WTC11 (cell line): ENCODE measurements at regions not wholly inside any gene's neighbourhood (a gene's known extent, or its start where the extent isn't known, plus 50 kb on each side); places are given as distances from the start of the nearest gene placed in this dataset.

Source experiments
- ATAC-seq: fragments of 200-7000 bp; cut with Tn5 transposase; 2 replicates; pipeline ENCODE4 v1.10.0; 2021; ENCODE audit warnings: mild to moderate bottlenecking, moderate library complexity
- CTCF ChIA-PET: fragments of 300-600 bp; sonication (Branson Sonifier 250); formaldehyde crosslinking; loops from one replicate; lab custom pipeline; 2021; ENCODE audit warnings: antibody characterized with exemption; lab: Charles Lee
- POLR2A ChIA-PET: fragments of 350-600 bp; sonication (Branson Sonifier 250); formaldehyde crosslinking; loops from one replicate; lab custom pipeline; 2021; ENCODE audit warnings: antibody characterized with exemption; lab: Charles Lee
- DNase-seq: peaks from one replicate; pipeline ENCODE4 v3.0.0; 2021; ENCODE audit warnings: low spot score
- H3K27ac Mint-ChIP-seq: 2 replicates; pipeline ENCODE4 v1.8.0; 2021; ENCODE audit warnings: mixed read lengths
- H3K27me3 Mint-ChIP-seq: 2 replicates; pipeline ENCODE4 v1.8.0; 2021; ENCODE audit warnings: low read depth, mild to moderate bottlenecking, moderate library complexity, mixed read lengths
- H3K36me3 Mint-ChIP-seq: 2 replicates; pipeline ENCODE4 v1.8.0; 2021; ENCODE audit warnings: mixed read lengths
- H3K4me1 Mint-ChIP-seq: 2 replicates; pipeline ENCODE4 v1.8.0; 2022; ENCODE audit warnings: mixed read lengths
- H3K4me3 Mint-ChIP-seq: 2 replicates; pipeline ENCODE4 v1.8.0; 2021; ENCODE audit warnings: mild to moderate bottlenecking, moderate library complexity, mixed read lengths
- H3K9me3 Mint-ChIP-seq: 2 replicates; pipeline ENCODE4 v1.8.0; 2021; ENCODE audit warnings: mixed read lengths
- CBFB ChIP-seq: sonication (generic); formaldehyde crosslinking; IDR thresholded peaks from 2 replicates; pipeline ENCODE4 v1.8.1; 2022; ENCODE audit warnings: mild to moderate bottlenecking, low read depth, missing genetic modification reagents
- ESRRA ChIP-seq: sonication (generic); formaldehyde crosslinking; IDR thresholded peaks from 2 replicates; pipeline ENCODE4 v1.8.1; 2022; ENCODE audit warnings: mild to moderate bottlenecking, missing genetic modification reagents, borderline replicate concordance
- FOXJ3 ChIP-seq: sonication (generic); formaldehyde crosslinking; IDR thresholded peaks from 2 replicates; pipeline ENCODE4 v1.9.0; 2021; ENCODE audit warnings: missing genetic modification reagents, mild to moderate bottlenecking, borderline replicate concordance
- JUN ChIP-seq: sonication (generic); formaldehyde crosslinking; IDR thresholded peaks from 2 replicates; pipeline ENCODE4 v1.8.0; 2023; ENCODE audit warnings: mild to moderate bottlenecking, missing genetic modification reagents
- MXD4 ChIP-seq: fragments of 250-450 bp; sonication (Bioruptor Pico); IDR thresholded peaks from 2 replicates; pipeline ENCODE4 v1.8.0; 2021; ENCODE audit warnings: mild to moderate bottlenecking, moderate library complexity, borderline replicate concordance
- MYBL2 ChIP-seq: sonication (generic); formaldehyde crosslinking; IDR thresholded peaks from 2 replicates; pipeline ENCODE4 v1.8.1; 2023; ENCODE audit warnings: mild to moderate bottlenecking, moderate library complexity, missing genetic modification reagents
- NFYB ChIP-seq: sonication (generic); formaldehyde crosslinking; conservative IDR thresholded peaks from 2 replicates; pipeline ENCODE4 v1.8.0; 2022; ENCODE audit warnings: low read depth, missing genetic modification reagents
- NR3C1 ChIP-seq: sonication (generic); formaldehyde crosslinking; conservative IDR thresholded peaks from 2 replicates; pipeline ENCODE4 v1.8.1; 2023; ENCODE audit warnings: low read depth, mild to moderate bottlenecking, missing genetic modification reagents
- OVOL2 ChIP-seq: fragments of 250-450 bp; sonication (Bioruptor Pico); IDR thresholded peaks from 2 replicates; pipeline ENCODE4 v1.9.0; 2021; ENCODE audit warnings: mild to moderate bottlenecking, borderline replicate concordance
- SOX15 ChIP-seq: fragments of 250-450 bp; sonication (Bioruptor Pico); IDR thresholded peaks from 2 replicates; pipeline ENCODE4 v1.9.0; 2021; ENCODE audit warnings: mild to moderate bottlenecking
- TCF7 ChIP-seq: sonication (generic); formaldehyde crosslinking; IDR thresholded peaks from 2 replicates; pipeline ENCODE4 v1.8.0; 2022; ENCODE audit warnings: mild to moderate bottlenecking, low read depth, missing genetic modification reagents, moderate library complexity
- ZNF219 ChIP-seq: sonication (generic); formaldehyde crosslinking; IDR thresholded peaks from 2 replicates; pipeline ENCODE4 v1.8.0; 2023; ENCODE audit warnings: missing genetic modification reagents, mild to moderate bottlenecking, borderline replicate concordance
- ZNF317 ChIP-seq: sonication (generic); formaldehyde crosslinking; IDR thresholded peaks from 2 replicates; pipeline ENCODE4 v1.8.1; 2023; ENCODE audit warnings: low read depth, mild to moderate bottlenecking, moderate library complexity, missing genetic modification reagents, borderline replicate concordance
- ZNF425 ChIP-seq: fragments of 250-450 bp; sonication (Bioruptor Pico); conservative IDR thresholded peaks from 2 replicates; pipeline ENCODE4 v1.9.0; 2021; ENCODE audit warnings: mild to moderate bottlenecking
- ZNF671 ChIP-seq: fragments of 250-450 bp; sonication (Bioruptor Pico); IDR thresholded peaks from 2 replicates; pipeline ENCODE4 v1.8.0; 2021; ENCODE audit warnings: mild to moderate bottlenecking
- TF ChIP-seq, protein P1 (sequence below): sonication (generic); formaldehyde crosslinking; IDR thresholded peaks from 2 replicates; pipeline ENCODE4 v1.8.0; 2022; ENCODE audit warnings: mild to moderate bottlenecking, missing genetic modification reagents
- TF ChIP-seq, protein P2 (sequence below): sonication (generic); formaldehyde crosslinking; IDR thresholded peaks from 2 replicates; pipeline ENCODE4 v1.8.0; 2023; ENCODE audit warnings: missing genetic modification reagents
- TF ChIP-seq, protein P3 (sequence below): fragments of 200-600 bp; IDR thresholded peaks from 2 replicates; pipeline ENCODE4 v1.8.0; 2022; ENCODE audit warnings: antibody characterized with exemption
- TF ChIP-seq, protein P4 (sequence below): sonication (generic); formaldehyde crosslinking; IDR thresholded peaks from 2 replicates; pipeline ENCODE4 v1.8.1; 2022; ENCODE audit warnings: mild to moderate bottlenecking, moderate library complexity, missing genetic modification reagents
- TF ChIP-seq, protein P5 (sequence below): sonication (generic); formaldehyde crosslinking; IDR thresholded peaks from 2 replicates; pipeline ENCODE4 v1.8.0; 2023; ENCODE audit warnings: missing genetic modification reagents, mild to moderate bottlenecking, borderline replicate concordance
- TF ChIP-seq, protein P6 (sequence below): sonication (generic); formaldehyde crosslinking; IDR thresholded peaks from 2 replicates; pipeline ENCODE4 v1.8.1; 2023; ENCODE audit warnings: mild to moderate bottlenecking, missing genetic modification reagents

DNA sequence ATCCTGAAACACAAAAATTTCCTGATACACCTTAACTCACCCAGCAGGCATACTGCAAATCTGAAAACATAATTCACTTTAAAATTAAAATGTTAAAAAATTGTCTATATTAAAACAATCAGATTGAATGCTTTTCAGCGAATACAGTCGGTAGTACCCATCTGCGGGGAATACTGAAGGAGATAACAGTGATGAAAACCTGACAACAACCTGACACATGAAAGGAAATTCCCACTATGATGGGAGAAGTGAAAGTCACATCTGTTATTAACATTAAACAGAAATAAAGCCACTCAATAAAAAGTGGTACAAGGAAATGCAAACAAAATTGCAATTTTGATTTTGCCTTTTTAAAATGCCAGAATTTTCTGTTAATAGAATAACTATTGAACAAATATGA, 448.0 kb upstream of the SEMA3A start:
- no peaks in the 10 kb centered on the region; the same call in 1 of the 2 replicates for H3K9me3 Mint-ChIP-seq
- DNase-seq (no peak), ATAC-seq (no peak)
- no peaks in the 10 kb centered on the region for H3K27me3 Mint-ChIP-seq
- ChIA-PET CTCF (no interaction called here), POLR2A (no interaction called here)
- peaks cover 32% of the 10 kb centered on the region for H3K4me1 Mint-ChIP-seq
- H3K36me3 Mint-ChIP-seq = no peaks in the 10 kb centered on the region
- no peak overlapping the region for H3K4me3 Mint-ChIP-seq
- no peak overlapping the region for H3K27ac Mint-ChIP-seq
- TF ChIP-seq TCF7 (CRISPR knock-in tag) (no peak), JUN (CRISPR knock-in tag) (no peak), MYBL2 (CRISPR knock-in tag) (no peak), ZNF219 (CRISPR knock-in tag) (no peak), NR3C1 (CRISPR knock-in tag) (no peak)
- TF ChIP-seq, protein P1, sequence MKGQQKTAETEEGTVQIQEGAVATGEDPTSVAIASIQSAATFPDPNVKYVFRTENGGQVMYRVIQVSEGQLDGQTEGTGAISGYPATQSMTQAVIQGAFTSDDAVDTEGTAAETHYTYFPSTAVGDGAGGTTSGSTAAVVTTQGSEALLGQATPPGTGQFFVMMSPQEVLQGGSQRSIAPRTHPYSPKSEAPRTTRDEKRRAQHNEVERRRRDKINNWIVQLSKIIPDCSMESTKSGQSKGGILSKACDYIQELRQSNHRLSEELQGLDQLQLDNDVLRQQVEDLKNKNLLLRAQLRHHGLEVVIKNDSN (CRISPR knock-in tag) = no peak

- DNase-seq (no peak), ATAC-seq (peak; percentile 67)
- H3K4me1 Mint-ChIP-seq = peaks cover 35% of the 10 kb centered on the region
- H3K9me3 Mint-ChIP-seq = peaks cover 16% of the 10 kb centered on the region
- H3K4me3 Mint-ChIP-seq = no peak overlapping the region
- no peaks in the 10 kb centered on the region for H3K27me3 Mint-ChIP-seq
- TF ChIP-seq, protein P2, sequence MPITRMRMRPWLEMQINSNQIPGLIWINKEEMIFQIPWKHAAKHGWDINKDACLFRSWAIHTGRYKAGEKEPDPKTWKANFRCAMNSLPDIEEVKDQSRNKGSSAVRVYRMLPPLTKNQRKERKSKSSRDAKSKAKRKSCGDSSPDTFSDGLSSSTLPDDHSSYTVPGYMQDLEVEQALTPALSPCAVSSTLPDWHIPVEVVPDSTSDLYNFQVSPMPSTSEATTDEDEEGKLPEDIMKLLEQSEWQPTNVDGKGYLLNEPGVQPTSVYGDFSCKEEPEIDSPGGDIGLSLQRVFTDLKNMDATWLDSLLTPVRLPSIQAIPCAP = no peak
- TF ChIP-seq CBFB (CRISPR knock-in tag) (no peak), ZNF317 (CRISPR knock-in tag) (no peak), SOX15 (CRISPR knock-in tag) (no peak), OVOL2 (CRISPR knock-in tag) (no peak), MXD4 (CRISPR knock-in tag) (no peak), ESRRA (CRISPR knock-in tag) (no peak), FOXJ3 (CRISPR knock-in tag) (no peak), ZNF425 (no peak), ZNF671 (no peak), NFYB (no peak)
- TF ChIP-seq, protein P3, sequence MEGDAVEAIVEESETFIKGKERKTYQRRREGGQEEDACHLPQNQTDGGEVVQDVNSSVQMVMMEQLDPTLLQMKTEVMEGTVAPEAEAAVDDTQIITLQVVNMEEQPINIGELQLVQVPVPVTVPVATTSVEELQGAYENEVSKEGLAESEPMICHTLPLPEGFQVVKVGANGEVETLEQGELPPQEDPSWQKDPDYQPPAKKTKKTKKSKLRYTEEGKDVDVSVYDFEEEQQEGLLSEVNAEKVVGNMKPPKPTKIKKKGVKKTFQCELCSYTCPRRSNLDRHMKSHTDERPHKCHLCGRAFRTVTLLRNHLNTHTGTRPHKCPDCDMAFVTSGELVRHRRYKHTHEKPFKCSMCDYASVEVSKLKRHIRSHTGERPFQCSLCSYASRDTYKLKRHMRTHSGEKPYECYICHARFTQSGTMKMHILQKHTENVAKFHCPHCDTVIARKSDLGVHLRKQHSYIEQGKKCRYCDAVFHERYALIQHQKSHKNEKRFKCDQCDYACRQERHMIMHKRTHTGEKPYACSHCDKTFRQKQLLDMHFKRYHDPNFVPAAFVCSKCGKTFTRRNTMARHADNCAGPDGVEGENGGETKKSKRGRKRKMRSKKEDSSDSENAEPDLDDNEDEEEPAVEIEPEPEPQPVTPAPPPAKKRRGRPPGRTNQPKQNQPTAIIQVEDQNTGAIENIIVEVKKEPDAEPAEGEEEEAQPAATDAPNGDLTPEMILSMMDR = no peak
- TF ChIP-seq, protein P4, sequence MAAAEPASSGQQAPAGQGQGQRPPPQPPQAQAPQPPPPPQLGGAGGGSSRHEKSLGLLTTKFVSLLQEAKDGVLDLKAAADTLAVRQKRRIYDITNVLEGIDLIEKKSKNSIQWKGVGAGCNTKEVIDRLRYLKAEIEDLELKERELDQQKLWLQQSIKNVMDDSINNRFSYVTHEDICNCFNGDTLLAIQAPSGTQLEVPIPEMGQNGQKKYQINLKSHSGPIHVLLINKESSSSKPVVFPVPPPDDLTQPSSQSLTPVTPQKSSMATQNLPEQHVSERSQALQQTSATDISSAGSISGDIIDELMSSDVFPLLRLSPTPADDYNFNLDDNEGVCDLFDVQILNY = no peak
- TF ChIP-seq, protein P5, sequence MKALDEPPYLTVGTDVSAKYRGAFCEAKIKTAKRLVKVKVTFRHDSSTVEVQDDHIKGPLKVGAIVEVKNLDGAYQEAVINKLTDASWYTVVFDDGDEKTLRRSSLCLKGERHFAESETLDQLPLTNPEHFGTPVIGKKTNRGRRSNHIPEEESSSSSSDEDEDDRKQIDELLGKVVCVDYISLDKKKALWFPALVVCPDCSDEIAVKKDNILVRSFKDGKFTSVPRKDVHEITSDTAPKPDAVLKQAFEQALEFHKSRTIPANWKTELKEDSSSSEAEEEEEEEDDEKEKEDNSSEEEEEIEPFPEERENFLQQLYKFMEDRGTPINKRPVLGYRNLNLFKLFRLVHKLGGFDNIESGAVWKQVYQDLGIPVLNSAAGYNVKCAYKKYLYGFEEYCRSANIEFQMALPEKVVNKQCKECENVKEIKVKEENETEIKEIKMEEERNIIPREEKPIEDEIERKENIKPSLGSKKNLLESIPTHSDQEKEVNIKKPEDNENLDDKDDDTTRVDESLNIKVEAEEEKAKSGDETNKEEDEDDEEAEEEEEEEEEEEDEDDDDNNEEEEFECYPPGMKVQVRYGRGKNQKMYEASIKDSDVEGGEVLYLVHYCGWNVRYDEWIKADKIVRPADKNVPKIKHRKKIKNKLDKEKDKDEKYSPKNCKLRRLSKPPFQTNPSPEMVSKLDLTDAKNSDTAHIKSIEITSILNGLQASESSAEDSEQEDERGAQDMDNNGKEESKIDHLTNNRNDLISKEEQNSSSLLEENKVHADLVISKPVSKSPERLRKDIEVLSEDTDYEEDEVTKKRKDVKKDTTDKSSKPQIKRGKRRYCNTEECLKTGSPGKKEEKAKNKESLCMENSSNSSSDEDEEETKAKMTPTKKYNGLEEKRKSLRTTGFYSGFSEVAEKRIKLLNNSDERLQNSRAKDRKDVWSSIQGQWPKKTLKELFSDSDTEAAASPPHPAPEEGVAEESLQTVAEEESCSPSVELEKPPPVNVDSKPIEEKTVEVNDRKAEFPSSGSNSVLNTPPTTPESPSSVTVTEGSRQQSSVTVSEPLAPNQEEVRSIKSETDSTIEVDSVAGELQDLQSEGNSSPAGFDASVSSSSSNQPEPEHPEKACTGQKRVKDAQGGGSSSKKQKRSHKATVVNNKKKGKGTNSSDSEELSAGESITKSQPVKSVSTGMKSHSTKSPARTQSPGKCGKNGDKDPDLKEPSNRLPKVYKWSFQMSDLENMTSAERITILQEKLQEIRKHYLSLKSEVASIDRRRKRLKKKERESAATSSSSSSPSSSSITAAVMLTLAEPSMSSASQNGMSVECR = no peak
- TF ChIP-seq, protein P6, sequence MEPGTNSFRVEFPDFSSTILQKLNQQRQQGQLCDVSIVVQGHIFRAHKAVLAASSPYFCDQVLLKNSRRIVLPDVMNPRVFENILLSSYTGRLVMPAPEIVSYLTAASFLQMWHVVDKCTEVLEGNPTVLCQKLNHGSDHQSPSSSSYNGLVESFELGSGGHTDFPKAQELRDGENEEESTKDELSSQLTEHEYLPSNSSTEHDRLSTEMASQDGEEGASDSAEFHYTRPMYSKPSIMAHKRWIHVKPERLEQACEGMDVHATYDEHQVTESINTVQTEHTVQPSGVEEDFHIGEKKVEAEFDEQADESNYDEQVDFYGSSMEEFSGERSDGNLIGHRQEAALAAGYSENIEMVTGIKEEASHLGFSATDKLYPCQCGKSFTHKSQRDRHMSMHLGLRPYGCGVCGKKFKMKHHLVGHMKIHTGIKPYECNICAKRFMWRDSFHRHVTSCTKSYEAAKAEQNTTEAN (CRISPR knock-in tag) = no peak
- TF ChIP-seq, all 79 proteins: peak for 0
- H3K36me3 Mint-ChIP-seq = peaks cover 8% of the 10 kb centered on the region
- ChIA-PET POLR2A (no interaction called here), CTCF (no interaction called here)
- H3K27ac Mint-ChIP-seq = 0 out of 2 replicates have a peak overlapping the region, but pooled peaks have one; percentile 7
Measured at GRCh38 chr7:84640637-84641036, 446.0 kb upstream of the SEMA3A start.
